ENCODE measurements at regions not wholly inside any gene's neighbourhood (a gene's known extent, or its start where the extent isn't known, plus 50 kb on each side); places are given as distances from the start of the nearest gene placed in this dataset.

DNA sequence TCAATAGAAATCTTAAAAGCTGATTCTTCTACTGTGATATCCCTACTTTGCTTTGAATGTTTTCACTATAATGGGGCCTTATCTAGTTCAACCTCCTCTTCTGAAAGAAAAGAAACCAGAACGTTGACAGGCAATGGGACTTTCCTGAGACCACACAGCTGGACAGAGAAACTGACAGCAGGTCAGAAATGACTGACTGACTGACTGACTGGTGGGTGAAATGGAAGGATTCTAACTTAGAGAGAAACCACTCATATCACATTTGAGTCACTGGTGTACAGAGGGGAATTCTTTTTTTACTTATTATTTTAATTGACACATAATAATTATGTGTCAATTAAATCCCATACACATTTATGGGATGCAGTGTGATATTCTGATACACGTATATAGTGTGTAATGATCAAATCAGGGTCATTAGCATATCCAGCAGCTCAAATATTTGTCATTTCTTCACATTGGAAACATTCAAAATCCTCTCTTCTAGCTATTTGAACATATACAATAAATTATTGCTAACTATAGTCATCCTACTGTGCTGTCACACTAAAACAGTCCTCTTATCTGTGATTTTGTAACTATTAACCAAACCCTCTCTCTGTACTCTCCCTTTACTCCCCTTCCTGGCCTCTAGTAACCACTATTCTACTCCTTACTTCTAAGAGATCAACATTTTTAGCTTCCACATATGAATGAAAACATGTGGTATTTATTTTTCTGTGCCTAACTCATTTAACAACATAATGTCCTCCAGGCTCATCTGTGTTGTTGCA lies 64.8 kb upstream of the NRSN1 start:
- no peak for DNase-seq
- Histone ChIP-seq H3K4me1 (no peaks in the 10 kb centered on the region), H3K27me3 (no peaks in the 10 kb centered on the region), H3K9me3 (replicated peaks) (no peaks in the 10 kb centered on the region), H3K4me3 (no peak overlapping the region), H3K36me3 (no peaks in the 10 kb centered on the region), H3K27ac (no peak overlapping the region)

DNA sequence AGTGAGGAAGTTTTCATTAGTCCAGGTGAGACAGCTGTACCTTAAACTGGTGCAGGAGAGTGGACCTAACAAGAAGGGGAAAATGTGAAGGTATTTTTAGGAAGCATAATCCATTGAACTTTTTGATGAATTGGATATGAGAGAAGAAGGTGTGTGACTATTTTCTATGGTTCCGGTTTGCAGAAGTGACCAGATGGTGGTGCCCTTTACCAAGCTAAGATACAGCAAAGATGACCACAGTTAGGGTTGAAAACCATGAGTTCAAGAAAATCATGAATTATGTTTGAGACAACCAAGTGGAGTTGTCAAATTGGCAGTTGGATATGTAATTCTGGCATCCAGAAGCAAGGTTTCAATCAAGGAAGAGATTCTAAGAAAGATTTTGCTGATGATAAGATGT lies 61.9 kb upstream of the NRSN1 start:
- peak in 1 of 2 experiments; percentile 24 for DNase-seq

DNA sequence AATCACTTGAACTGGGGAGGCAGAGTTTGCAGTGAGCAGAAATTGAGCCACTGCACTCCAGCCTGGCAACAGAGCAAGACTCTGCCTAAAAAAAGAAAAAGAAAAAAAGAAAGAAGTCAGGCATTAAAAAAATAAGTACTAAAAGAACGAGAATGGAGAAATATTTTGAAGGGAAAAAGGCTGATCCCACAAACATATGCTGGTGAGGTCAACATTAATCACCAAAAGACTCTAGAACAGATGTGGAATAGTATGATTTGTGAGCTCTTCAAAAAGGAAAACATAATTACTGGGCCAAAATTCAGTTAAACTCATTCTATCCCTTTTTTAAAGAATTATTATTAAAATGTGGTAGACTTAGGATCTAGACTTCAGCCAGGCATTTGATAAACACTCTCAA lies 61.2 kb upstream of the NRSN1 start:
- Histone ChIP-seq H3K36me3 (no peaks in the 10 kb centered on the region), H3K27me3 (no peaks in the 10 kb centered on the region), H3K4me1 (no peaks in the 10 kb centered on the region), H3K27ac (no peak overlapping the region), H3K9me3 (replicated peaks) (no peaks in the 10 kb centered on the region), H3K4me3 (no peak overlapping the region)
- DNase-seq, result no peak

More for the DNA sequence above, 61.9 kb upstream of the NRSN1 start:
- Histone ChIP-seq H3K4me1 (no peaks in the 10 kb centered on the region), H3K36me3 (no peaks in the 10 kb centered on the region), H3K4me3 (no peak overlapping the region), H3K9me3 (replicated peaks) (no peaks in the 10 kb centered on the region), H3K27me3 (no peaks in the 10 kb centered on the region), H3K27ac (no peak overlapping the region)

DNA sequence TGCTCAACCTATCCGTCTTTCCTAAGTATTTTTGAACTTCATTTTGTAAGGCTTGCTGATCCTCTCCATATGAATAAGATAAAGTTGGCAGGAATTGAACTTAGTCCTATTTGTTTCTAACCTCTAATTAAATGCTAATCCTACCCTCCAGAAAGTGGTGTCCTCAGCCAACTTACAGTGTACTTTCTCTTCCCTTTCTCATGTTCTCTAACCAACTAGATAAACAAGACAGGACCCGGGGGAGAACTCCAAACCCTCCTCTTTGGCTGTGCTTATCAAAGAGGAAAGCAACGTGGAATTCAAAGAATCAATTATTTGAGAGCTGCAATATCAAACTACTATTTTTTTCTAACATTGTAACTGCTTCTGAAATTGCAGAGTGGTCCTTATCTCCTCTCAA lies 56.5 kb upstream of the NRSN1 start:
- DNase-seq, result no peak
- H3K4me1 ChIP-seq, result no peaks in the 10 kb centered on the region
- no peak overlapping the region for H3K4me3 ChIP-seq
- H3K27ac ChIP-seq, result no peak overlapping the region
- H3K27me3 ChIP-seq, result no peaks in the 10 kb centered on the region
- no peaks in the 10 kb centered on the region for H3K9me3 ChIP-seq (replicated peaks)
- no peaks in the 10 kb centered on the region for H3K36me3 ChIP-seq

DNA sequence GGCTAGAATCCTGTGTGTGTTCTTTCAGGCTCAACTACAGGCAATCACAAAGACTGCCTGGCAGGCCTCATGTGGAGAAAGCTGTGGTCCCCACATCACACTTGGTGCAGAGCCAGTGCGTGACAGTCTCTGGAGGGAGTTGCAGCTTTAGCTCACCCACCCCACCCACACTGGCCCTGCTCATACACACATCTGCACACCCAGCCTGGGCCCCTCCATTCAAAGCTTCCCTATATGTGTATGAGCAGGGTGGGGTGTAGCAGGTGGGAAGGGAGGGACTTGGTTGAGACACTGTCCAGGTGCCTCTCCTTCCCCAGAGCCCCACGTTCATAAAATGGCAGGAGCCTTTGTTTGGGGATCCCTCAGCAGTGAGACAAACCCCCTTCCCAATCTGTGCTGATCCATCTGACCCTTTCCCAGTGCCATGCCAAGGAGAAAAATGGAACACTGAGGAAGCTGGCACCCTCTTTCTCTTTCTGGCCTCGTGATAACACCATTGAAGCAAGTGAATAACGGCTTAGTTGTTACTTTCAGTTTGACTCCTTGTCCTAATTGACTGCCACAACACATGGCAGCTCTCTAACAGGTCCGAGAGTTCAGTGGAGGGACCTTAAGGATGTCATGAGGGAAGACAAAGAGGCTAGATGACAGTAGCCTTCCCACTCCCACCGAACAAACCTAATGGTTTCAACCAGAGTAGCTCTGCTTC lies 53.8 kb upstream of the NRSN1 start:
- Histone ChIP-seq H3K4me1 (no peaks in the 10 kb centered on the region), H3K4me3 (no peak overlapping the region), H3K36me3 (no peaks in the 10 kb centered on the region), H3K9me3 (replicated peaks) (no peaks in the 10 kb centered on the region), H3K27me3 (no peaks in the 10 kb centered on the region), H3K27ac (no peak overlapping the region)
- DNase-seq, result no peak

DNA sequence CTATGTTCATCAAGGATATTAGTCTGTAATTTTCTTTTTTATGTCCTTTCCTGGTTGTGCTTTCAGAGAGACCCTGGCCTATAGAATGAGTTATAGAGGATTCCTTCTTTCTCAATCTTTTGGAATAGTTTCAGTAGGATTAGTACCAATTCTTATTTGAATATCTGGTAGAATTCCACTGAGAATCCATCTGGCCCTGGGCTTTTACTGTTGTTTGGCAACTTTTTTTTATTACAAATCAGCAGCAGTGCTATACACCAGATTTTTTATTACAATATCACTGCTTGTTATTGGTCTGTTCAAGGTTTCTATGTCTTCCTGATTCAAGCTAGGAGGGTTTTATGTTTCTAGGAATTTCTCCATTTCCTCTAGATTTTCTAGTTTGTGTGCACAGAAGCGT lies 50.0 kb upstream of the NRSN1 start:
- no peak for DNase-seq
- Histone ChIP-seq H3K36me3 (no peaks in the 10 kb centered on the region), H3K9me3 (replicated peaks) (no peaks in the 10 kb centered on the region)

More for the DNA sequence above, 50.0 kb upstream of the NRSN1 start:
- Histone ChIP-seq H3K4me3 (no peak overlapping the region), H3K4me1 (no peaks in the 10 kb centered on the region), H3K27me3 (no peaks in the 10 kb centered on the region), H3K27ac (no peak overlapping the region)
